IMR-90 (cell line): ENCODE measurements at regions not wholly inside any gene's neighbourhood (a gene's known extent, or its start where the extent isn't known, plus 50 kb on each side); places are given as distances from the start of the nearest gene placed in this dataset.

Experiments
- ATAC-seq: fragments of 200-7000 bp; cut with Tn5 transposase; 2 replicates; pipeline ENCODE4 v1.9.1; 2020; ENCODE audit warnings: low read depth, mild to moderate bottlenecking, moderate library complexity
- BruUV-seq: library from RNA; stranded (reverse); fragments of 400-500 nt; replicated peaks from 2 replicates; lab custom pipeline; 2021; lab: Mats Ljungman, UMichigan
- CTCF ChIA-PET: fragments of 300-600 bp; formaldehyde crosslinking; extraction: SDS; loops from one replicate; lab custom pipeline; 2021; ENCODE audit warnings: antibody characterized with exemption; lab: Yijun Ruan, JAX
- POLR2A ChIA-PET: fragments of 300-600 bp; sonication (Branson Sonifier 250); formaldehyde crosslinking; loops from one replicate; lab custom pipeline; 2022; ENCODE audit warnings: antibody characterized with exemption; ENCODE audit not compliant: unreplicated experiment; lab: Charles Lee
- DNase-seq: peaks from one replicate; pipeline ENCODE4 v3.0.0; 2013
- H2AFZ ChIP-seq: replicated peaks from 2 replicates; pipeline ENCODE3; 2013; ENCODE audit warnings: low read length, mild to moderate bottlenecking; ENCODE audit not compliant: poor library complexity
- H2AK5ac ChIP-seq: 2 replicates; pipeline ENCODE4 v1.6.1; 2013; ENCODE audit warnings: low read depth, low read length, inconsistent platforms
- H2AK9ac ChIP-seq: replicated peaks from 2 replicates; pipeline ENCODE3; 2013; ENCODE audit warnings: mild to moderate bottlenecking, low read depth, low read length, moderate library complexity; ENCODE audit not compliant: poor library complexity
- H2BK120ac ChIP-seq: 2 replicates; pipeline ENCODE4 v1.6.1; 2013; ENCODE audit warnings: low read depth, low read length, inconsistent platforms
- H2BK15ac ChIP-seq: 3 replicates; pipeline ENCODE4 v1.6.1; 2013; ENCODE audit warnings: low read depth, low read length, inconsistent platforms
- H2BK20ac ChIP-seq: 2 replicates; pipeline ENCODE4 v1.6.1; 2013; ENCODE audit warnings: low read depth, mild to moderate bottlenecking, inconsistent platforms, low read length, moderate library complexity
- H2BK5ac ChIP-seq: 2 replicates; pipeline ENCODE4 v1.6.1; 2013; ENCODE audit warnings: mild to moderate bottlenecking, low read depth, low read length, inconsistent platforms; ENCODE audit not compliant: poor library complexity, severe bottlenecking
- H3K14ac ChIP-seq: replicated peaks from 2 replicates; pipeline ENCODE4 v1.6.1; 2013; ENCODE audit warnings: low read depth, low read length, inconsistent platforms
- H3K18ac ChIP-seq: 2 replicates; pipeline ENCODE4 v1.6.1; 2013; ENCODE audit warnings: low read depth, low read length, control low read depth
- H3K23ac ChIP-seq: 2 replicates; pipeline ENCODE4 v1.6.1; 2013; ENCODE audit warnings: low read depth, low read length, inconsistent platforms
- H3K27ac ChIP-seq: 2 replicates; pipeline ENCODE4 v1.5.1; 2013; ENCODE audit warnings: mild to moderate bottlenecking, control low read depth, low read length; ENCODE audit not compliant: insufficient read depth
- H3K27me3 ChIP-seq: 2 replicates; pipeline ENCODE4 v1.6.1; 2013; ENCODE audit warnings: low read length; ENCODE audit not compliant: control insufficient read depth, insufficient read depth
- H3K36me3 ChIP-seq: 2 replicates; pipeline ENCODE4 v1.6.1; 2013; ENCODE audit warnings: low read length, mixed read lengths; ENCODE audit not compliant: control insufficient read depth, insufficient read depth
- H3K4ac ChIP-seq: 2 replicates; pipeline ENCODE4 v1.6.1; 2013; ENCODE audit warnings: low read depth, low read length, inconsistent platforms
- H3K4me1 ChIP-seq: 2 replicates; pipeline ENCODE4 v1.6.1; 2013; ENCODE audit warnings: low read length, mixed read lengths; ENCODE audit not compliant: control insufficient read depth, insufficient read depth
- H3K4me2 ChIP-seq: 2 replicates; pipeline ENCODE4 v1.6.1; 2013; ENCODE audit warnings: low read depth, mild to moderate bottlenecking, control low read depth, low read length, moderate library complexity
- H3K4me3 ChIP-seq: 2 replicates; pipeline ENCODE4 v1.5.1; 2013; ENCODE audit warnings: low read depth, mild to moderate bottlenecking, control low read depth, low read length, moderate library complexity; ENCODE audit not compliant: insufficient read depth
- H3K56ac ChIP-seq: 2 replicates; pipeline ENCODE4 v1.6.1; 2013; ENCODE audit warnings: low read length, inconsistent platforms; ENCODE audit not compliant: insufficient read depth; ENCODE audit errors: extremely low read depth
- H3K79me1 ChIP-seq, 2 experiments: 2 replicates each; pipeline ENCODE4 v1.6.1; 2013; ENCODE audit warnings: low read length in 2 of 2, inconsistent platforms in 1 of 2, low read depth in 1 of 2
- H3K9ac ChIP-seq: 2 replicates; pipeline ENCODE4 v1.6.1; 2013; ENCODE audit warnings: low read depth, low read length, control low read depth
- H3K9me1 ChIP-seq: 2 replicates; pipeline ENCODE4 v1.6.1; 2013; ENCODE audit warnings: low read length, inconsistent platforms; ENCODE audit not compliant: insufficient read depth
- H3K9me3 ChIP-seq: 2 replicates; pipeline ENCODE4 v1.6.1; 2013; ENCODE audit warnings: low read length; ENCODE audit not compliant: control insufficient read depth, insufficient read depth
- H4K20me1 ChIP-seq: 2 replicates; pipeline ENCODE4 v1.6.1; 2013; ENCODE audit warnings: low read length, inconsistent platforms; ENCODE audit not compliant: insufficient read depth
- H4K5ac ChIP-seq: 2 replicates; pipeline ENCODE4 v1.6.1; 2013; ENCODE audit warnings: mild to moderate bottlenecking, low read depth, low read length, control low read depth
- H4K8ac ChIP-seq, 2 experiments: 2 replicates each; pipeline ENCODE4 v1.6.1; 2013; ENCODE audit warnings: low read depth in 2 of 2, low read length in 2 of 2, control low read depth in 1 of 2, inconsistent platforms in 1 of 2
- H4K91ac ChIP-seq: 2 replicates; pipeline ENCODE4 v1.6.1; 2013; ENCODE audit warnings: low read depth, low read length, inconsistent platforms; ENCODE audit not compliant: insufficient read depth
- CEBPB ChIP-seq: IDR thresholded peaks from 2 replicates; pipeline ENCODE4 v1.6.1; 2012; ENCODE audit warnings: low read depth, low read length, improper control_type of control experiment
- WGBS, 2 experiments: methylation state at CpG; one replicate each; pipeline versions ENCODE4 v1.1.5 to v1.1.7; 2013; ENCODE audit warnings: missing lambda C conversion rate in 2 of 2; ENCODE audit not compliant: insufficient read length in 1 of 2; ENCODE audit errors: extremely low coverage in 2 of 2; 5-methylcytosine and 5-hydroxymethylcytosine counted together
- dilution Hi-C: fragments of 300-500 bp; cut with HindIII; formaldehyde crosslinking; loops from one replicate; pipeline ENCODE4 v1.14.3; 2018; ENCODE audit warnings: low sequenced_read_pairs; ENCODE audit not compliant: unreplicated experiment
- in situ Hi-C: fragments of 300-500 bp; cut with MboI; formaldehyde crosslinking; loops from 3 replicates; pipeline ENCODE4 v1.14.3; 2019; ENCODE audit warnings: low sequenced_read_pairs, inconsistent platforms, mixed read lengths
- intact Hi-C: fragments of 100-400 bp; cut with micrococcal nuclease; formaldehyde crosslinking; loops from 2 replicates; pipeline ENCODE4 v1.10.0; 2022
- TF ChIP-seq, protein P1 (sequence below): fragments of 150-350 bp; IDR thresholded peaks from 2 replicates; pipeline ENCODE4 v1.6.1; 2017; ENCODE audit warnings: mild to moderate bottlenecking, antibody characterized with exemption, low read length, low read depth

DNA sequence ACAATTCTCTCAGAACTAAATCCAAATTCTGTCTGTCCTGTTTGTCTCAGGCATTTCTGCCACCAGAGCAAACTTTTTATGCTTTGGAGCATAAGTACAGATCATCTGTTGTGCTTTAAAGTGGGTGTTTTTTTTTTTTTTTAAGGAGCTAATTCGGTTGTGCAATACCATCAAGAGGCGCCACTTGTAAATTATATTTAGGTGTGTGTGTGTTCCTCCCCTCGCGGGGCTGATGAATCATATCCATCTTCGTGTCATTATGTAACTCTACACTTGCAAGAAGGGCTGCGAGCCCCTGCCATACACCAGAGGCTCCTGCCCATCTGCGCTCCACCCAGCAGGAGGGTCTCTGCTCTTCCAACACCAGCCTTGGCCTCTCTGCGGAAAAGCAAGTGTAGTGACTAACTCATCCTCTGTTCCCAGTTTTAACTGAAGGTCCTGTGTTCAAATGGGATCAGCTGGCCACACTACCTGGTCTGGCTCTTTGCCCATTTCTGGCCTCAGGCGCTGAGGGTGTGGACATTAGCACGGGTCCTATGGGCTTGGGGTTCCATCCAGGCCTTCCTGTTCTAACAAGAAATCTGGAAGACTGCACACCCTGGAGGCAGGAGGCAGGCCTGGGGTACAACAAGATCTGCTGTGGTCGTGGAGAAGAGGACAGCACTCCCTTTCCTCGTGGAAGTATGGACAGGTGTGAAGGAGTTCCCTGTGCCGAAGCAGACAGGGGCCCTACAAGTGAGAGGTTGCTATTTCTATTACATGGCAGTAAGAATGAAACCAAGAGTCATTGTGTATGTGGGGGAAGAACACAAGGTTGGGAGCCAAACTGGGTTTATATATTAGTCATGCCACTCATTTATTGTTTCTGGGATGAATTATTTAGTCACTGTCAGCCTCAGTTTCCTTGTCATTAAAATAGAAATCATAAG is 96.1 kb upstream of the MBNL2 start:
- in situ Hi-C loops: no loop called here
- POLR2A ChIA-PET: interaction anchor here (0.6 to 0.9 kb wide), 2 partner anchors 16 kb away, joined by 4 to 24 read pairs; no protein-coding TSS in a partner anchor
- Histone ChIP-seq H3K36me3 (no peaks in the 10 kb centered on the region), H3K4ac (peak overlapping the region; percentile 73), H2BK15ac (peak overlapping the region; percentile 9; the same call in 1 of the 3 replicates), H3K79me1 (0 out of 4 replicates have a peak, but pooled peaks cover 0 to 5% of the 10 kb centered on the region in 2 experiments), H3K23ac (peak overlapping the region; percentile 59), H3K4me2 (peak overlapping the region; percentile 55), H3K4me3 (no peak overlapping the region), H3K9me3 (no peaks in the 10 kb centered on the region), H3K9me1 (peaks cover 18% of the 10 kb centered on the region), H2AK5ac (peak overlapping the region; percentile 87), H3K14ac (peak overlapping the region; percentile 76), H2BK120ac (peak overlapping the region; percentile 64), H3K27ac (peak overlapping the region; percentile 69; the same call in 1 of the 2 replicates), H3K18ac (peak overlapping the region; percentile 82), H2BK5ac (peak overlapping the region; percentile 40), H4K91ac (peak overlapping the region; percentile 48), H4K20me1 (no peaks in the 10 kb centered on the region), H4K8ac (peak overlapping the region; percentile 39 to 44; a peak in 2 of 4 replicates), H2AFZ (peak overlapping the region; percentile 62), H2BK20ac (peak overlapping the region; percentile 69), H3K9ac (peak overlapping the region; percentile 22; the same call in 1 of the 2 replicates), H3K56ac (no peak overlapping the region; the same call in 1 of the 2 replicates), H2AK9ac (peak overlapping the region; percentile 29), H3K4me1 (peaks cover 28% of the 10 kb centered on the region), H3K27me3 (no peaks in the 10 kb centered on the region), H4K5ac (peak overlapping the region; percentile 43)
- CTCF ChIA-PET: interaction anchor here (0.6 to 1.3 kb wide), 3 partner anchors 16 to 183 kb away, joined by 3 read pairs; no protein-coding TSS in a partner anchor
- no TSS peak for BruUV-seq
- dilution Hi-C loops: no loop called here
- ATAC-seq (peak; percentile 4; the same call in 1 of the 2 replicates), DNase-seq (peak; percentile 39)
- WGBS, 2 experiments: 38% methylated on average over 2 of the region's 13 CpGs; no CpG with 5 or more reads in 1 of the 2 experiments
- intact Hi-C loops: no loop called here
- TF ChIP-seq, protein P1, sequence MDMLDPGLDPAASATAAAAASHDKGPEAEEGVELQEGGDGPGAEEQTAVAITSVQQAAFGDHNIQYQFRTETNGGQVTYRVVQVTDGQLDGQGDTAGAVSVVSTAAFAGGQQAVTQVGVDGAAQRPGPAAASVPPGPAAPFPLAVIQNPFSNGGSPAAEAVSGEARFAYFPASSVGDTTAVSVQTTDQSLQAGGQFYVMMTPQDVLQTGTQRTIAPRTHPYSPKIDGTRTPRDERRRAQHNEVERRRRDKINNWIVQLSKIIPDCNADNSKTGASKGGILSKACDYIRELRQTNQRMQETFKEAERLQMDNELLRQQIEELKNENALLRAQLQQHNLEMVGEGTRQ: no peak
- peak; percentile 90 for TF ChIP-seq CEBPB
